ENCODE measurements at regions not wholly inside any gene's neighbourhood (a gene's known extent, or its start where the extent isn't known, plus 50 kb on each side); places are given as distances from the start of the nearest gene placed in this dataset.

GRCh38 chr3:104687362-104687761, 679.3 kb upstream of the ALCAM start:
- H3K4me3 ChIP-seq (ENCODE audit: low read depth, low read length): no peak overlapping the region
- no peak for TF ChIP-seq CTCF (IDR thresholded peaks at IDR 0.05; ENCODE audit: insufficient read depth, low read depth, low read length, missing control alignments)
- no peak for DNase-seq (ENCODE audit: low read depth)

GRCh38 chr3:104696470-104696869, 670.2 kb upstream of the ALCAM start:
- DNase-seq (ENCODE audit: low read depth): no peak
- H3K4me3 ChIP-seq (ENCODE audit: low read depth, low read length): no peak overlapping the region
- no peak for TF ChIP-seq CTCF (IDR thresholded peaks at IDR 0.05; ENCODE audit: insufficient read depth, low read depth, low read length, missing control alignments)

- no peak for DNase-seq (ENCODE audit: low read depth)
- H3K4me3 ChIP-seq (ENCODE audit: low read depth, low read length): no peak overlapping the region
- no peak for TF ChIP-seq CTCF (IDR thresholded peaks at IDR 0.05; ENCODE audit: insufficient read depth, low read depth, low read length, missing control alignments)
These were observed 655.3 kb upstream of the ALCAM start for GRCh38 chr3:104711406-104711805.

- no peak for TF ChIP-seq CTCF (IDR thresholded peaks at IDR 0.05; ENCODE audit: insufficient read depth, low read depth, low read length, missing control alignments)
- DNase-seq (ENCODE audit: low read depth): no peak
- H3K4me3 ChIP-seq (ENCODE audit: low read depth, low read length): no peak overlapping the region
These were observed 650.7 kb upstream of the ALCAM start for GRCh38 chr3:104715972-104716371.

- DNase-seq (ENCODE audit: low read depth): no peak
- TF ChIP-seq CTCF (IDR thresholded peaks at IDR 0.05; ENCODE audit: insufficient read depth, low read depth, low read length, missing control alignments): no peak
- no peak overlapping the region for H3K4me3 ChIP-seq (ENCODE audit: low read depth, low read length)
These were observed 648.9 kb upstream of the ALCAM start for GRCh38 chr3:104717828-104718196.

GRCh38 chr3:104723000-104723399, 643.7 kb upstream of the ALCAM start:
- H3K4me3 ChIP-seq (ENCODE audit: low read depth, low read length): no peak overlapping the region
- TF ChIP-seq CTCF (IDR thresholded peaks at IDR 0.05; ENCODE audit: insufficient read depth, low read depth, low read length, missing control alignments): no peak
- no peak for DNase-seq (ENCODE audit: low read depth)

- no peak for TF ChIP-seq CTCF (IDR thresholded peaks at IDR 0.05; ENCODE audit: insufficient read depth, low read depth, low read length, missing control alignments)
- H3K4me3 ChIP-seq (ENCODE audit: low read depth, low read length): no peak overlapping the region
- DNase-seq (ENCODE audit: low read depth): no peak
These were observed 635.6 kb upstream of the ALCAM start for GRCh38 chr3:104731074-104731473.
